ENCODE measurements at regions not wholly inside any gene's neighbourhood (a gene's known extent, or its start where the extent isn't known, plus 50 kb on each side); places are given as distances from the start of the nearest gene placed in this dataset.

DNA sequence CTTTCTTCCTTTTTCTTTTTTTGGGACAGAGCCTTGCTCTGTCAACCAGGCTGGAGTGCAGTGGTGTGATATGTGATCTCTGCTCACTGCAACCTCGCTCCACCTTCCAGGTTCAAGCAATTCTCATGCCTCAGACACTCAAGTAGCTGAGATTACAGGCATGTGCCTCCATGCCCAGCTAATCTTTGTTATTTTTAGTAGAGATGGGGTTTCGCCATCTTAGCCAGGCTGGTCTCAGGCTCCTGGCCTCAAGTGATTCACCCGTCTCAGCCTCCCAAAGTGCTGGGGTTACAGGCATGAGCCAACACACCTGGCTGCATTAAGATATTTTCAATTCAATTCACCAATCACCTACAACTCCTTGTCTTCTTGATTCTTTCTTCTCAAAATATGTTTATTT, 1046.5 kb downstream of the GALC start:
- TF ChIP-seq, protein P1, sequence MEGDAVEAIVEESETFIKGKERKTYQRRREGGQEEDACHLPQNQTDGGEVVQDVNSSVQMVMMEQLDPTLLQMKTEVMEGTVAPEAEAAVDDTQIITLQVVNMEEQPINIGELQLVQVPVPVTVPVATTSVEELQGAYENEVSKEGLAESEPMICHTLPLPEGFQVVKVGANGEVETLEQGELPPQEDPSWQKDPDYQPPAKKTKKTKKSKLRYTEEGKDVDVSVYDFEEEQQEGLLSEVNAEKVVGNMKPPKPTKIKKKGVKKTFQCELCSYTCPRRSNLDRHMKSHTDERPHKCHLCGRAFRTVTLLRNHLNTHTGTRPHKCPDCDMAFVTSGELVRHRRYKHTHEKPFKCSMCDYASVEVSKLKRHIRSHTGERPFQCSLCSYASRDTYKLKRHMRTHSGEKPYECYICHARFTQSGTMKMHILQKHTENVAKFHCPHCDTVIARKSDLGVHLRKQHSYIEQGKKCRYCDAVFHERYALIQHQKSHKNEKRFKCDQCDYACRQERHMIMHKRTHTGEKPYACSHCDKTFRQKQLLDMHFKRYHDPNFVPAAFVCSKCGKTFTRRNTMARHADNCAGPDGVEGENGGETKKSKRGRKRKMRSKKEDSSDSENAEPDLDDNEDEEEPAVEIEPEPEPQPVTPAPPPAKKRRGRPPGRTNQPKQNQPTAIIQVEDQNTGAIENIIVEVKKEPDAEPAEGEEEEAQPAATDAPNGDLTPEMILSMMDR (IDR thresholded peaks at IDR 0.05) = no peak
- no peak for TF ChIP-seq POLR2AphosphoS5 (IDR thresholded peaks at IDR 0.05; ENCODE audit: low read depth, low read length)
- TF ChIP-seq, protein P2, sequence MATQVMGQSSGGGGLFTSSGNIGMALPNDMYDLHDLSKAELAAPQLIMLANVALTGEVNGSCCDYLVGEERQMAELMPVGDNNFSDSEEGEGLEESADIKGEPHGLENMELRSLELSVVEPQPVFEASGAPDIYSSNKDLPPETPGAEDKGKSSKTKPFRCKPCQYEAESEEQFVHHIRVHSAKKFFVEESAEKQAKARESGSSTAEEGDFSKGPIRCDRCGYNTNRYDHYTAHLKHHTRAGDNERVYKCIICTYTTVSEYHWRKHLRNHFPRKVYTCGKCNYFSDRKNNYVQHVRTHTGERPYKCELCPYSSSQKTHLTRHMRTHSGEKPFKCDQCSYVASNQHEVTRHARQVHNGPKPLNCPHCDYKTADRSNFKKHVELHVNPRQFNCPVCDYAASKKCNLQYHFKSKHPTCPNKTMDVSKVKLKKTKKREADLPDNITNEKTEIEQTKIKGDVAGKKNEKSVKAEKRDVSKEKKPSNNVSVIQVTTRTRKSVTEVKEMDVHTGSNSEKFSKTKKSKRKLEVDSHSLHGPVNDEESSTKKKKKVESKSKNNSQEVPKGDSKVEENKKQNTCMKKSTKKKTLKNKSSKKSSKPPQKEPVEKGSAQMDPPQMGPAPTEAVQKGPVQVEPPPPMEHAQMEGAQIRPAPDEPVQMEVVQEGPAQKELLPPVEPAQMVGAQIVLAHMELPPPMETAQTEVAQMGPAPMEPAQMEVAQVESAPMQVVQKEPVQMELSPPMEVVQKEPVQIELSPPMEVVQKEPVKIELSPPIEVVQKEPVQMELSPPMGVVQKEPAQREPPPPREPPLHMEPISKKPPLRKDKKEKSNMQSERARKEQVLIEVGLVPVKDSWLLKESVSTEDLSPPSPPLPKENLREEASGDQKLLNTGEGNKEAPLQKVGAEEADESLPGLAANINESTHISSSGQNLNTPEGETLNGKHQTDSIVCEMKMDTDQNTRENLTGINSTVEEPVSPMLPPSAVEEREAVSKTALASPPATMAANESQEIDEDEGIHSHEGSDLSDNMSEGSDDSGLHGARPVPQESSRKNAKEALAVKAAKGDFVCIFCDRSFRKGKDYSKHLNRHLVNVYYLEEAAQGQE (IDR thresholded peaks at IDR 0.05; ENCODE audit: insufficient read depth in 1 of 2, low read depth in 2 of 2, low read length in 1 of 2) = no peak

Measured in Panc1 (cell line).